ENCODE measurements at regions not wholly inside any gene's neighbourhood (a gene's known extent, or its start where the extent isn't known, plus 50 kb on each side); places are given as distances from the start of the nearest gene placed in this dataset.
"Not testable (repeated sequence)": the region's sequence is repeated elsewhere in the genome, so short reads cannot be mapped to it uniquely, and the experiment has no call there.

- Histone ChIP-seq H2AFZ (ENCODE audit: low read length) (no peak overlapping the region), H3K4me3 (ENCODE audit: low read length) (no peak overlapping the region), H3K9me3 (ENCODE audit: low read length) (no peaks in the 10 kb centered on the region), H3K4me1 (ENCODE audit: insufficient read depth, low read length) (no peaks in the 10 kb centered on the region), H3K27ac (ENCODE audit: low read length) (no peak overlapping the region), H3K4me2 (ENCODE audit: low read length) (no peak overlapping the region), H3K79me2 (ENCODE audit: low read length) (no peaks in the 10 kb centered on the region), H3K9ac (ENCODE audit: low read length) (no peak overlapping the region), H3F3A (ENCODE audit: low read length, unreplicated experiment) (no peaks in the 10 kb centered on the region), H4K20me1 (ENCODE audit: low read length) (no peaks in the 10 kb centered on the region), H3K9me2 (replicated peaks; ENCODE audit: low read length) (no peaks in the 10 kb centered on the region), H3K36me3 (ENCODE audit: low read depth, low read length) (no peaks in the 10 kb centered on the region), H3K27me3 (ENCODE audit: low read length) (no peaks in the 10 kb centered on the region)
- TF ChIP-seq EZH2phosphoT487 (IDR thresholded peaks at IDR 0.05; ENCODE audit: borderline replicate concordance, low read length) (no peak), CTCF (conservative IDR thresholded peaks at IDR 0.05; ENCODE audit: low read depth, low read length) (no peak), EZH2 (IDR thresholded peaks at IDR 0.05; ENCODE audit: low read length, unreplicated experiment) (no peak)
- ATAC-seq (no peak), DNase-seq (no peak)
- POLR2A ChIA-PET (ENCODE audit: unreplicated experiment) = no interaction called here
- CTCF ChIA-PET = no interaction called here
- intact Hi-C loops (cut with micrococcal nuclease) = no loop called here
- BruUV-seq (replicated peaks) = no TSS peak
Measured at GRCh38 chr7:67918158-67918557, 921.5 kb downstream of the TYW1 start.

- BruUV-seq (replicated peaks) = no TSS peak
- H2AFZ ChIP-seq (ENCODE audit: low read length) = no peak overlapping the region
- TF ChIP-seq CTCF (conservative IDR thresholded peaks at IDR 0.05; ENCODE audit: low read depth, low read length) (no peak), EZH2 (IDR thresholded peaks at IDR 0.05; ENCODE audit: low read length, unreplicated experiment) (no peak), EZH2phosphoT487 (IDR thresholded peaks at IDR 0.05; ENCODE audit: borderline replicate concordance, low read length) (no peak)
- H3K27me3 ChIP-seq (ENCODE audit: low read length) = no peaks in the 10 kb centered on the region
- no peaks in the 10 kb centered on the region for H3K9me2 ChIP-seq (replicated peaks; ENCODE audit: low read length)
- no peaks in the 10 kb centered on the region for H3F3A ChIP-seq (ENCODE audit: low read length, unreplicated experiment)
- no peaks in the 10 kb centered on the region for H3K79me2 ChIP-seq (ENCODE audit: low read length)
- H3K4me3 ChIP-seq (ENCODE audit: low read length) = no peak overlapping the region
- H3K36me3 ChIP-seq (ENCODE audit: low read depth, low read length) = no peaks in the 10 kb centered on the region
- ChIA-PET CTCF (no interaction called here), POLR2A (ENCODE audit: unreplicated experiment) (no interaction called here)
- H3K9me3 ChIP-seq (ENCODE audit: low read length) = no peaks in the 10 kb centered on the region
- no peak for DNase-seq
- intact Hi-C loops (cut with micrococcal nuclease) = no loop called here
- ATAC-seq = no peak
- H3K9ac ChIP-seq (ENCODE audit: low read length) = no peak overlapping the region
- no peaks in the 10 kb centered on the region for H4K20me1 ChIP-seq (ENCODE audit: low read length)
- H3K4me2 ChIP-seq (ENCODE audit: low read length) = no peak overlapping the region
- H3K27ac ChIP-seq (ENCODE audit: low read length) = no peak overlapping the region
- no peaks in the 10 kb centered on the region for H3K4me1 ChIP-seq (ENCODE audit: insufficient read depth, low read length)
Measured at GRCh38 chr7:67923286-67923685, 926.7 kb downstream of the TYW1 start.

GRCh38 chr7:67928141-67928540, 931.5 kb downstream of the TYW1 start:
- Histone ChIP-seq H3K4me3 (ENCODE audit: low read length) (no peak overlapping the region), H4K20me1 (ENCODE audit: low read length) (no peaks in the 10 kb centered on the region), H3K27ac (ENCODE audit: low read length) (no peak overlapping the region), H3K9me3 (ENCODE audit: low read length) (no peaks in the 10 kb centered on the region), H3K27me3 (ENCODE audit: low read length) (no peaks in the 10 kb centered on the region), H3K4me2 (ENCODE audit: low read length) (no peak overlapping the region), H3K36me3 (ENCODE audit: low read depth, low read length) (no peaks in the 10 kb centered on the region), H3F3A (ENCODE audit: low read length, unreplicated experiment) (no peaks in the 10 kb centered on the region), H2AFZ (ENCODE audit: low read length) (no peak overlapping the region), H3K4me1 (ENCODE audit: insufficient read depth, low read length) (no peaks in the 10 kb centered on the region), H3K79me2 (ENCODE audit: low read length) (no peaks in the 10 kb centered on the region), H3K9ac (ENCODE audit: low read length) (no peak overlapping the region), H3K9me2 (replicated peaks; ENCODE audit: low read length) (no peaks in the 10 kb centered on the region)
- ChIA-PET POLR2A (ENCODE audit: unreplicated experiment) (no interaction called here), CTCF (no interaction called here)
- BruUV-seq (replicated peaks) = no TSS peak
- ATAC-seq = no peak
- TF ChIP-seq EZH2 (IDR thresholded peaks at IDR 0.05; ENCODE audit: low read length, unreplicated experiment) (no peak), EZH2phosphoT487 (IDR thresholded peaks at IDR 0.05; ENCODE audit: borderline replicate concordance, low read length) (no peak), CTCF (conservative IDR thresholded peaks at IDR 0.05; ENCODE audit: low read depth, low read length) (no peak)
- DNase-seq = no peak
- intact Hi-C loops (cut with micrococcal nuclease) = no loop called here

GRCh38 chr7:67936447-67936846, 939.8 kb downstream of the TYW1 start:
- CTCF ChIA-PET; H3K27ac ChIP-seq (ENCODE audit: low read length); H3K36me3 ChIP-seq (ENCODE audit: low read depth, low read length): not testable (repeated sequence)

More at GRCh38 chr7:67936447-67936846, 939.8 kb downstream of the TYW1 start:
- H3K4me2 ChIP-seq (ENCODE audit: low read length); H3K4me1 ChIP-seq (ENCODE audit: insufficient read depth, low read length); BruUV-seq (replicated peaks); DNase-seq; H3F3A ChIP-seq (ENCODE audit: low read length, unreplicated experiment); H4K20me1 ChIP-seq (ENCODE audit: low read length); POLR2A ChIA-PET (ENCODE audit: unreplicated experiment); H3K9me3 ChIP-seq (ENCODE audit: low read length); H3K9ac ChIP-seq (ENCODE audit: low read length); intact Hi-C loops (cut with micrococcal nuclease); H2AFZ ChIP-seq (ENCODE audit: low read length); H3K79me2 ChIP-seq (ENCODE audit: low read length); H3K27me3 ChIP-seq (ENCODE audit: low read length); H3K4me3 ChIP-seq (ENCODE audit: low read length); H3K9me2 ChIP-seq (replicated peaks; ENCODE audit: low read length); ATAC-seq: not testable (repeated sequence)
